HTR-8/SVneo (cell line): ENCODE measurements at regions not wholly inside any gene's neighbourhood (a gene's known extent, or its start where the extent isn't known, plus 50 kb on each side); places are given as distances from the start of the nearest gene placed in this dataset.
A peak's percentile ranks its signal among the peaks of the same experiment; 100 is the strongest.

Source experiments
- DNase-seq: peaks from one replicate; pipeline ENCODE4 v3.0.0; 2011; ENCODE audit warnings: low spot score, mixed read lengths; ENCODE audit not compliant: insufficient read length
- FAIRE-seq: peaks from 2 replicates; lab custom pipeline; 2011; peaks lifted over from hg19 to GRCh38; lab: Jason Lieb, UNC

DNA sequence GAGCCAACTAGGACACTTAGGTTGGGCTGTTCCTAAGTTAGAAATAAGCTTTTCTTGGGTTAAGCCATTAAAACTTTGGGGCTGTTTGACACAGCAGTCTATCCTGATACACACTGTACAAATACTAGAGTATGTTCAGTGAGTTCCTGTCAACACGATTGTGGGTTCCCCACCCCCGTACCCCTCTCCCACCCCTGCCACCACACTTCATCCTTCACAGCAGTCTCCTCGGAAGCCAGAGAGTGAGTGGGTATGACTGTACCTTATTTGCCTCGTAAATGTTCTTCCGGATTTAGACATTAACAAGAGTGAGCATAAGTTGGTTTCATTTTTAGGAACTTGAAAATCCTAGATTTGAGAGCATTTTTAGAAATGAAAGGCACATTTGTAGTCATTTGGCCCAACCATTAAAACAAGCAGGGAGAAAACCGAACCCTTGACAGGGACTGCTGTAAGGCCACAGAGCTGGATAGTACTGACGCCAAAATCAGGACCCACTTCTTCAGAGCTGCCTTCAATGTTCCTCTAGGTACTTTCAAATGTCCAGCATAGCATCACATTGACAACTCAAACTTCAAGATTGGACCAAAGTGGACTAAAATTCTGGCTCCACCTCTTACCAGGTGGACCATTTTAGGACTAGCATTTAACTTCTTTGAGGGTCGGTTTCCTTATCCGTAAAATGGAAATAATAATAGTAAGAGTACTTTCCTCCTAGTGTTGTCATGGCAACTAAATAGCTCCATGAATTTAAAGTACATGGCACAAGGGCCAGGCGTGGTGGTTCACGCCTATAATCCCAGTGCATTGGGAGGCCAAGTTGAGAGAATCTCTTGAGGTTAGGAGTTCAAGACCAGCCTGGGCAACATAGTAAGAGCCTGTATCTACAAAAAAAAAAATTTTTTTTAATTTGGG is 166.3 kb upstream of the SERTAD2 start:
- no peak for FAIRE-seq
- no peak for DNase-seq

DNA sequence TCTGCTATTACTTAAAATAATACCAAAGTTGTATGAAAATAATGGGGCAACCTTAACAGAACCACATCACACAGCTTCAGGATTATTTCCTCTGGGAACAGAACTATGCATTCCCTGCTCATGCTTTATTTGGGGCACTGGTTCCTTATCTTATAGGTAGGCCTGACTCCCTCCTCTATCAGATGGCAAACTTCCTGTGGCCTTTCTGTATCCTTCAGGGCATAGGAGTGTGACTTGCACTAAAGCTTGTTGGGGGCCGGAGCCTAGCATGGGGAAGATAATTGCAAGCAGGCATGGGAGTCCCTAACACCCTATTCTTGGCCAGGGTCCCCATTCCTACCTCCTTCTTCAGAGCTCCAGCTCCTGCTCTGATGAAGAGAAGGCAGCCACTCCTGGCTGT is 167.2 kb upstream of the SERTAD2 start:
- FAIRE-seq (no peak), DNase-seq (no peak)

DNA sequence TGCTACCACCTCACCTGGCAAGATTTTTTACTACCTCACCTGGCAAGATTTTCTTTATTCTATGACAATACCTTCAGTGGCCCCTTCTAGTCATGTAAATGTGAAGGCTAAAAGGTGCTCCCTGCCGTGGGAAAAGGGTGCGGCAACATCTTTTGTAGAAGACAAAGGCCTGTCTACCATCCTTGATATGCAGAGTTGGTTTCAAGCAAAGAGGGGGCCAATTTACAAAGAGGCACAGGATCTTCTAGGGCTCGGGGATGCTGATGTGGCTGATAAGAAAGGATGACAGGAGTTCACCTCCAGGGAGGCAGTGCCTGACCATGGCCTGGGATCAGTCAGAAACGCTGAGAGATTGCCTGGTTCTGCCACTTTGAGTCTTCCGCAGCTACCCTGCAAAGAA is 165.4 kb upstream of the SLC1A4 start:
- DNase-seq, result no peak
- no peak for FAIRE-seq

DNA sequence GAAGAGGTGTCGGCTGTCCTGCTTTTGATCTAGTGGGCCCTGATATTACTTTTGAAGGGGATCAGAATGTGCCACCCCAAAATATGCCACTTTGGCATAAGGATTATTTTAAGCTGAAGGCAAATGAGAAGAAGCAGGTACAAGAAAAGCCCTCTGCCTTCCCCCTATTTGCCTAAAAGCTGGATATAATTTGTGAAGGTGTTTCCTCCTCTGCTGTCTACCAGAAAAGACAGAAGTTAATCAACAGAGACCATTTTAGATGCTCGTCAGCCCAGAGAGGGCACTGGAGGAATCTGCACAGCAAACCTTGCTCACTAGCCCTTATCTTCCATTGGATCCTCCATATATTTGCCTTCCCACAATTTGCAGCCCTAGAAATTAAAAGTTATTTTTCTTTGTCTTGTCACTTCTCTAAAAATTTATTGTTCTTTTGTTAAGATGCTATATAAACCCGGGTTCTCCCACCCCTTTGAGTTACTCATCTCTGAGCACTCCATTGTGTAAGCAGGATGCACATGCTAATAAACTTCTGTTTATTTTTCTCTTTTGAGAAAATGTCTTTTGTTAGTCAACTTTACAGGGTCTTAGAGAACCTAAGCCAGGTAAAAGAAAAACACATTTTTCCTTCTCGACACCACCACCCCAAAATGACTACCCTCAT is 163.2 kb upstream of the SLC1A4 start:
- no peak for DNase-seq
- no peak for FAIRE-seq

DNA sequence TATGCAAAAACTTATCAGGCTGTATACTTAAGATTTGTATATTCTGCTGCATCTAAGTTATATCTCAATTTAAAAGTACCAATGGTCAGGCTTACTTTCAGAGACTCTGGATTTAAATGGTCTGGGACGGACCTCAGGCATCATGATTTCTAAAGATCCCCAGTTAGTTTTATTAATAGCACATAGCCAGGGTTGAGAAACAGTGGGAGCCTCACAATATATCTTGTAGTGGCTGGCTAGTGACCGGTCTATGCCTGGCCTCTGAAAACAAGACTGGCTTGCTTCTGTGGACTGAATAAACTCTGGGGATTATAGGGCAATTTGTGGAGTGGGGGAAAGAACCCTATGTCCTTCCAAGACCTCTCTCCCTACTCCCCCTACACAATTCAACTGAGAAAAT is 162.5 kb upstream of the SLC1A4 start:
- FAIRE-seq, result no peak
- no peak for DNase-seq

DNA sequence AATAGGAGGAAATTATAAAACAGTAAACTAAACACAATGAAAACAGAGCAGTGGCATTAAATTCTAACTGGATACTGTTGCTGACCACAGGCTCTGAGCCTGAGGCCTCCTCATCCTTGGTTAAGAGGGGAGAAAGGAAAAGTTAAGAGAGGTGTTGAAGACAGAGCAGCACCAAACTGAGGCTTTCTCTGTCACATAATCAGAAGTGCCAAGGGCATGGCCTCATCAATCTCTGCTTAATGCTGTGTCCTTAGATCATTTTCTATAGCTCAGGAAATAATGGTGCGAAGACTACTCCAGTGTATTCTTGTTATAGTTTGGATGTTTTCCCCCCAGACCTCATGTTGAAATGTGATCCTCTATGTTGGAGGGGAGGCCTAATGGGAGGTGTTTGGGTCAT is 160.9 kb upstream of the SLC1A4 start:
- no peak for FAIRE-seq
- no peak for DNase-seq

DNA sequence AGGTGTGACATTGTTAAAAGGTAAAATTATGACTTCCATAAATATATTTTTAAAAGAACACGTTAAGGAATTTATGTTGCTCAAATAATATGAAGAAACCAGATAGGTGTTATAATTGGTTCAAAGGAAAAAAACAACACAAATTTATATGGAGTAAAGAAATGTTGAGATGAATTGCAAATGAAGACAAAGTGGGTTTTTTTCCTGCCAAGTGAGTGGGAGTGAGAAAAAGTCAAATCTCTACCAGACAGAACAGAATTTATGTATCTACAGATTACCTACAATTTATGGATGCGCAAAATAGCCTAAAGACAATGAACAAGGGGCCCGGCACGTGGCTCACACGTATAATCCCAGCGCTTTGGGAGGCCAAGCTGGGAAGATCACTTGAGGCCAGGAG is 159.7 kb upstream of the SLC1A4 start:
- FAIRE-seq (no peak), DNase-seq (no peak)

DNA sequence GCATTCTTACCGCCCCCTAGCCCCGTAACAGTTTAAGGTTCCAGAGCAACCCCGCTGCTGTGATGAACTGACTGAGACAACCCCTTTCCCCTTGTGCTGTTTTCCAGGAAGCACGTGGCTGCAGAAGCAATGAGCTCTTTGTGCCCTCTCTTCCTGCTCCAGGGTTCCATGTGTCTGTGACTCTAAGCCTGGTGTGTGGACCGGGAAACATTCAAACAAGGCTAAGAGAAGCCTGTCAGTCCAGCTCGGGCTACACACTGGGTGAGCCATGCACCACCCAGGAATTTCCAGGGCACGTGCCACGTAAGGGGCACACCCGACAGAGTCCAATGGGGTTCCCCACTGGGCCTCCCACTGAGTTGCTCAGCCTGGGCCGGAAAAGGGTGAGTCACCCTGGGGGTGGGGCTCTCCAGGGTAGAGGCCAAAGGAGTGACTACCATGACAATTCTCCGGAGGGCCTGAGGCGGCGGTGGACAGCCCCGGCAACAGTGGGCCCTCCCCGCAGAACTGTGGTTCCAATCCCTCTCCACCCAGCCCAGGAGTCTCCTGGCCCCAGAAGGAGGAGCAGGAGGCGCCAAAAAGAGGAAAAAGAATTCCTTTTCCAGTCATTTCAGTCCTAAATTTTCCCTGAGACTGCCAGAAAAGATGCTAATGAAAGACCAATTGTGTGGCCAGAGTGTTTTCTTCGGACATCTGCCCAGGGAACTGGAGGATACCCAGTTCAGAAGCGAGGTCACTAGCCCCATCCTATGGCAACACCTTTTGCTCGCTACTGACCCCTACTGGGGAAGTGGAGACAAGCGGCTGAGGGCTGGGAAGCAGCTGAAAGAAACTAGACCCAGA is 157.8 kb upstream of the SLC1A4 start:
- DNase-seq (peak; percentile 95), FAIRE-seq (peak; percentile 85)

DNA sequence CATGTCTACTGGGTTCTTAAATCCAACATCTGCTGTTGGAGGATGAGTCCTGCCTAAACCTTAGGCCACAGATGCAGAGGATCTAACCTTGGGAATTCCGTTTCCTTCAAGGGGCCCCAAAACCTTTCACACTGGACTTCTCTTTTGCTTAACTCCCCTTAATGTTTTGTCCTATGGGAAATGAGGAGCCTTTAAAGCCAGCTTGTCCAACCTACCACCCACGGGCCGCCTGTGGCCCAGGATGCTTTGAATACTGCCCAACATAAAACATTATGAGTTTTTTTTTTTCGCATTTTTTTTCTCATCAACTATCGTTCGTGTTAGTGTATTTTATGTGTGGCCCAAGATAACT is 157.2 kb upstream of the SLC1A4 start:
- DNase-seq (no peak), FAIRE-seq (no peak)

DNA sequence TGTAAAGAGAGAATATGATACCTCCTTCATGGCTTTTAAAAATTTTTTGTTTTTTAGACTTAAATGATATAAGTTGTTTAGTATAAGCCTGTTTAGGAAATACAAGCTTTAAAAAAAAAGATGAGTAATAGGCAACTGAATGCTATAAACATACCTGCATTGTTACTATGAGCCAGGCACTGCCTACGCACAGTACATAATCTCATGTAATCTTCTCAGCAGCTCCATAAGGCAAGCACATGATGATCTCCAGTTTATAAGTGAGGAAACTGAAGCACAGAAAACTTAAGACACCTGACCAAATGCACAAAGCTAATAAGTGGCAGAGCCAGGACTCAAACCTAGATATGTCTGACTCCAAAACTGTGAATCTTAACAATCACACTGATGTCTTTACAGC is 156.3 kb upstream of the SLC1A4 start:
- no peak for DNase-seq
- no peak for FAIRE-seq

DNA sequence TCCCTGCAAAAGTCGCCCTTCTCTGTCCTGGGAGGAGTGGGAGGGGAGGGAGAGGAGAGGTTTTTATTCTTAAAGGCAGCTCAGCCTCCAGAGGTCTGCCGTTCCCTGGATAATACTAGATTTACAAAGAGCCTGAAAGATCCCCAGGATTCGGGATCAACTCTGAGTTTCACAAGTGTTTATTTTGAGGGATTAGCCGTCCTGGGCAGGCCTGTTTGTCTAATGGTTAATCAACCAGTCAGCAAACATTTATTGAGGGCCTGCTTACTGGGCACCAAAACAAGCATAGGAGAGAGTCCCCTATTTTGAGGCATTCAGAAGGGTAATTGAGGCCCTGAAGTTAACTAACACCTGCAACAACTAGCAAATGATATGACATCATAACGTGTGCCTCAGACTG is 152.6 kb upstream of the SLC1A4 start:
- no peak for DNase-seq
- no peak for FAIRE-seq

DNA sequence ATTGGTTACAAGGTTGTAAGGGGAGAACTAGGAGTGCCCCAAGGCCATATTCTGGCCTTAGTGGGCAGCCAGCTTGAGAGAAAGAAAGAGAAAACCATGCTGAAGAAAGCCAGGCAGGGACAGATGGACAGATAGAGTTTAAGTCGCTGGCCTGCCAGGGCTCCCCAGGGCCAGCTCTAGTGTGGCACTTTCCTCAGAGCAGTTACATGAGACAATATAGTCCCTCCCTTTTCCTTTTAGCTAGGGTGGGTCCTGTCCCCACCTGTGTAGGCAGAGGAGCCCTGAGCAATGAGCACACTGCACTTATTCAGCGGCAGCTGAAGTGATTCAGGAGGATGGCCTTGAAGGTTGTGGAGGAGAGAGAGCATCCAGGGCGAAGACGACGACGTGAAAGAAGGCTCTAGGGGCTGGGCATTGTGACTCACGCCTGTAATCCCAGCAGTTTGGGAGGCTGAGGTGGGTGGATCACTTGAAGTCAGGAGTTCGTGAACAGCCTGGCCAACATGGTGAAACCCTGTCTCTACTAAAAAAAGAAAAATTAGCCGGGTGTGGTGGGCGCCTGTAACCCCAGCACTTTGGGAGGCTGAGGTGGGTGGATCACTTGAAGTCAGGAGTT is 152.0 kb upstream of the SLC1A4 start:
- FAIRE-seq, result no peak
- DNase-seq, result no peak

DNA sequence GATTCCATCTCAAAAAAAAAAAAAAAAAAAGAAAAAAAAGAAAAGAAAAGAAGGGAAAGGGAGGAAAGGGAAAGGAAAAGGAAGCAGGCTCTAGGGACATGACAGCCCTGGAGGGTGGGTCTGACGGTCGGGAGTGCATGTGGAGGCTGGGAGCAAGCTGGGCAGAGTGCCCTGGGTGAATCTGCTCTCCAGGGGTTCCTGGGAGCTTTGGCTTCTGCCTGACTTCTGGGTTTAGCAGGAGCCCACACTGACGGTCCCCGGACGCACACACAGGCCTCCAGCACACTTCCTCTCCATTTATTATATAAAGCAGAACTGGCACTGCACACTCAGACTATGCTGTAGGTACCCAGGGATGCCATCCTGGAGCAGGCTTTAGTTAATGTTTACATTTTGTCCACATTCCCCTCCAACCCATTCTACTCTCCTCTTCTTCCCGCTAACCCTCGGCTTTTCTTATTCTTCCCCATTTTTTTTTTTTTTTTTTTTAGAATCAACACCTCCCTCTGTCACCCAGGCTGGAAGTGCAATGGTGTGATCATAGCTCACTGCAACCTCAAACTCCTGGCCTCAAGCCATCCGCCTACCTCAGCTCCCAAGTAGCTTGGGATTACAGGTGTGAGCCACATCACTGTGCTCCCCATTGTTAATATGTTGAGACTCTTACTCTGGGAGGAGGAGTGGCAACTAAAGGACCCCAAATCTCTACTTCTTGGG is 151.1 kb upstream of the SLC1A4 start:
- DNase-seq, result no peak
- FAIRE-seq, result no peak

DNA sequence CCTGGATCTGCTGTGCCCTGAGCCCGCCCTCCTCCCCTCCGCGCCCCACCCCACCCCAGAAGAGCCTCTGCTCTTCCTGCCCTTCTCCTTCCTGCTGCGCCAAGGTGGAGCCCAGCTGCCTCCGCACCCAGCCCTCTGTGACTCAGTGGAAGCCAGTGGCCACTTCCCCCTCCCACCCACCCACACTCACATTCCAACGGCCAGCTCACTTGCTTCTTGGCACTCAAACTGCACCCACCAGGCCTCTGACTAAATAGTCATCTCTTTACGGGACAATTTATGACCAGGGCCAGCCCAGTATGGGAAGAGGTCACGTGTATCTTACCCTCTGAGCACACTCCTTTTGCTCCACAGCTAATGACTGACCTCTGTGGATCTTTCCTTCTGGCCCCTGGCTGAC is 150.4 kb upstream of the SLC1A4 start:
- FAIRE-seq (peak; percentile 55), DNase-seq (peak; percentile 80)

DNA sequence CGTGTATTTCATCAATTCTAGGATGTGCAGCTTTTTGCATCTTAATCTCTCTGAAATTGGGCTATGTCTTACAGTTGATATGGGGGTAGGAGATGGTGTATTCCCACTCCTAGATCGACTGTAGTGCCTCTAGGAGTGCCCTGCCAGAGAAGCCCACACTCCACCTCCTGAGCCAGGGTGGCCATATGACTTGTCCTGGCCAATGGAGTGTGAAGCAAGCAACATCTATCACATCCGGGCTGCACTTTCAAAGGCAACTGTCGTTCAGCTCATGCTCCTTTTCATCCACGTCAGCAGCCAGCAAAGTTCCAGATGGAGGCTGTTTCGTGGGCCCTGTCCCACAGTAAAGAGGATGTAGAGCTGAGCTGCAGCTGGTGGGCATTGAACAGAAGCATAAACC is 149.4 kb upstream of the SLC1A4 start:
- DNase-seq (no peak), FAIRE-seq (peak; percentile 33)

DNA sequence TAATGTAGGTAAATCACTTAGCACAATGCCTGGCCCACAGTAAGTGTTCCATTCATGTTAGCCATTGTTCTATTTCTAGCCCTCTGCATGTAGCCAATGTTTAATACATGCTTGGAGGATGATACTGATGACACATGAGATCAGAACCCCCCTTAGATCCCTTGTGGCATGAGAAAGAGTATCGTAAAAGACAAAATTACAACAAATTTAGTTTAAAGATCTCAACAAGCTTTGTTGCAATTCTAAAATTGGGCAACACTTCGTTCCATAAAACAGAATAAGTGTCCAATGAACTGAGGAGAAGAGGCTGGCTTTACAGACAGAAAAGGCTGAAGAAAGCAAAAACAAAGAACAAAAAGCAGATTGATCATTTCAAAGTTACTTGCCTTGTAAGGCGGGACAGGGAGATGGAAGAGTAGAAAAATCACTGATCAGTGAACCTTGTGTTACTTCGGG is 148.7 kb upstream of the SLC1A4 start:
- DNase-seq, result no peak

DNA sequence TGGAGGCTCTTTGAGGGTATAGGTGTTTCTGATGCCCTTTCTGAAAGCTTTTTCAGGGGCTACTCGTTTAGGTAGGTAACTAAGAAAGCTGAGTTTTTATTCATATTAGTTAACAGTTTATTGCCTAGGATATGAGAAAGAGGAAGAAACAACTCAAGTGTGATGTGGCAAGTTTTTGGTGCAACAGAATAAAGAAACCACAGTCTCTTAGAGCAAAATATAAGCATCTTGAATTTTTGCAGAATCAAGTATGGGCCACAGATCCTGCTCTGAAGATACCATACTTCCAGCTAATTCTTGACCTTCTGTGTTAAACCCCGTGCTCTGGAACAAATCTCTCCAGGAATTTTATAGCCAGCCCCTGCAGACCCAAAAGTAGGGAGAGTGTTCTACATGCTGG is 147.7 kb upstream of the SLC1A4 start:
- DNase-seq (no peak), FAIRE-seq (no peak)

More for the DNA sequence above, 148.7 kb upstream of the SLC1A4 start:
- no peak for FAIRE-seq

DNA sequence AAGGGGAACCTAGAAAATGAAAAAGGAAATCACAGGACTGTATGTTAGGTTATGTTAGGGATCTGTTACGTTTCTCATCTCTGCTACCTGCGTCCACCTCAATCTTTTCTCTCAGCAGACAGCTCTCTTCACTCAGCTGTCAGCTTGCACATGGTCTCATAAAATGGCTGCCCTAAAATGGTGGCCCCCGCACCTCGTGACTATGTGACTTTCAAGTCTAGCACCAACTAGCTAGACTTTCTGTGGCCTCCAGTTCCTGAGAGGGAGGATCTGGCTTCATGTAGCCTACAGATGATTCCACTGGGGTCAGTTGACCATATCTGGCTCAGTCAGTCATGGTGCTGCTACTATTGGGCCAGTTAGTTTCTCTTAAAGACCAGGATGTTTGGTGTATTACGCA is 147.2 kb upstream of the SLC1A4 start:
- DNase-seq, result no peak
- no peak for FAIRE-seq

DNA sequence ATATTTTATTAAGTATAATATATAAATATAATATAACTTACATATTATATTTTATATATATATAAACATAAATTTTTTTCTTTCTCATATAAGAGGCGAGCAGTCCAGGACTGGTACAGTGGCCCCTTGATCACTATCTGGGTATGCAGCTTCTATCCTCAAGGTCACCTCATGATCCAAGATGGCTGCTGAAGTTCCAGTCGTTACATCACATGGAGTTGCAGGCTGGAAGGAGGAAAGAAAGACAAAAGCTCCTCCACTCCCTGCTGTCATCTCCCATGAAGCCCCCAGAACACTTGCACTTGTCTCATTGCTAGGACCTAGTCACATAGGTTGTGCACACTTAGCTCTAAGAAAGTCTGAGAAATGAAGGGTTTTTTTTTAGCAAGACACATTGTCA is 145.1 kb upstream of the SLC1A4 start:
- no peak for FAIRE-seq
- DNase-seq, result no peak
